Osteocyte (in vitro differentiated cells): ENCODE measurements at regions not wholly inside any gene's neighbourhood (a gene's known extent, or its start where the extent isn't known, plus 50 kb on each side); places are given as distances from the start of the nearest gene placed in this dataset.
"Not testable (repeated sequence)": the region's sequence is repeated elsewhere in the genome, so short reads cannot be mapped to it uniquely, and the experiment has no call there.

Experiments used
- DNase-seq: peaks from one replicate; pipeline ENCODE4 v3.0.0; 2021; ENCODE audit warnings: mixed read lengths; ENCODE audit not compliant: unreplicated experiment; ENCODE audit errors: extremely low spot score
- H3K27ac Mint-ChIP-seq: one replicate; pipeline ENCODE4 v1.8.0; 2021; ENCODE audit warnings: mild to moderate bottlenecking, mixed read lengths; ENCODE audit not compliant: unreplicated experiment
- H3K27me3 Mint-ChIP-seq: one replicate; pipeline ENCODE4 v1.8.0; 2021; ENCODE audit warnings: mixed read lengths; ENCODE audit not compliant: unreplicated experiment
- H3K36me3 Mint-ChIP-seq: one replicate; pipeline ENCODE4 v1.8.0; 2021; ENCODE audit warnings: mixed read lengths; ENCODE audit not compliant: unreplicated experiment
- H3K4me1 Mint-ChIP-seq: one replicate; pipeline ENCODE4 v1.8.0; 2021; ENCODE audit warnings: mixed read lengths; ENCODE audit not compliant: unreplicated experiment
- H3K4me3 Mint-ChIP-seq: one replicate; pipeline ENCODE4 v1.8.0; 2021; ENCODE audit warnings: mild to moderate bottlenecking, moderate library complexity, mixed read lengths; ENCODE audit not compliant: unreplicated experiment
- H3K9me3 Mint-ChIP-seq: one replicate; pipeline ENCODE4 v1.8.0; 2021; ENCODE audit warnings: mixed read lengths; ENCODE audit not compliant: unreplicated experiment
- CTCF ChIP-seq: fragments of 200-600 bp; sonication (generic); IDR thresholded peaks from 2 replicates; pipeline ENCODE4 v1.5.0; 2021; ENCODE audit warnings: antibody characterized with exemption, mild to moderate bottlenecking, moderate library complexity

- peaks cover 4% of the 10 kb centered on the region for H3K4me1 Mint-ChIP-seq
- no peaks in the 10 kb centered on the region for H3K27me3 Mint-ChIP-seq
- H3K9me3 Mint-ChIP-seq = peaks cover 8% of the 10 kb centered on the region
- no peak for TF ChIP-seq CTCF
- no peak overlapping the region for H3K27ac Mint-ChIP-seq
- H3K4me3 Mint-ChIP-seq = no peak overlapping the region
- peak; percentile 51 for DNase-seq
- no peaks in the 10 kb centered on the region for H3K36me3 Mint-ChIP-seq
Measured at GRCh38 chrX:40368611-40369061, 212.1 kb upstream of the ATP6AP2 start.

- Mint-ChIP-seq H3K27ac (no peak overlapping the region), H3K4me3 (no peak overlapping the region), H3K4me1 (peaks cover 4% of the 10 kb centered on the region), H3K9me3 (peaks cover 8% of the 10 kb centered on the region), H3K36me3 (no peaks in the 10 kb centered on the region), H3K27me3 (peaks cover 4% of the 10 kb centered on the region)
- TF ChIP-seq CTCF = no peak
- DNase-seq = no peak
Measured at GRCh38 chrX:40366661-40367060, 214.1 kb upstream of the ATP6AP2 start.

- not testable (repeated sequence) for H3K4me1 Mint-ChIP-seq, H3K27me3 Mint-ChIP-seq, H3K36me3 Mint-ChIP-seq, H3K27ac Mint-ChIP-seq, H3K9me3 Mint-ChIP-seq, H3K4me3 Mint-ChIP-seq
- peak; percentile 74 for DNase-seq
Measured at GRCh38 chrX:40362291-40362690, 218.5 kb upstream of the ATP6AP2 start.

- Mint-ChIP-seq H3K4me1 (no peaks in the 10 kb centered on the region), H3K9me3 (peaks cover 8% of the 10 kb centered on the region), H3K27me3 (peaks cover 8% of the 10 kb centered on the region), H3K4me3 (no peak overlapping the region), H3K27ac (no peak overlapping the region), H3K36me3 (no peaks in the 10 kb centered on the region)
- peak; percentile 78 for DNase-seq
- TF ChIP-seq CTCF = no peak
Measured at GRCh38 chrX:40360557-40360956, 220.2 kb upstream of the ATP6AP2 start.

GRCh38 chrX:40359593-40359992, 221.2 kb upstream of the ATP6AP2 start:
- H3K9me3 Mint-ChIP-seq = no peaks in the 10 kb centered on the region

More at GRCh38 chrX:40359593-40359992, 221.2 kb upstream of the ATP6AP2 start:
- DNase-seq = peak; percentile 80
- Mint-ChIP-seq H3K4me3 (no peak overlapping the region), H3K36me3 (no peaks in the 10 kb centered on the region), H3K27ac (no peak overlapping the region), H3K27me3 (peaks cover 8% of the 10 kb centered on the region), H3K4me1 (no peaks in the 10 kb centered on the region)
- no peak for TF ChIP-seq CTCF
